ENCODE measurements at regions not wholly inside any gene's neighbourhood (a gene's known extent, or its start where the extent isn't known, plus 50 kb on each side); places are given as distances from the start of the nearest gene placed in this dataset.

- DNase-seq: no peak
Observed at GRCh38 chr6:156348424-156348823, 428.8 kb upstream of the ARID1B start.

DNA sequence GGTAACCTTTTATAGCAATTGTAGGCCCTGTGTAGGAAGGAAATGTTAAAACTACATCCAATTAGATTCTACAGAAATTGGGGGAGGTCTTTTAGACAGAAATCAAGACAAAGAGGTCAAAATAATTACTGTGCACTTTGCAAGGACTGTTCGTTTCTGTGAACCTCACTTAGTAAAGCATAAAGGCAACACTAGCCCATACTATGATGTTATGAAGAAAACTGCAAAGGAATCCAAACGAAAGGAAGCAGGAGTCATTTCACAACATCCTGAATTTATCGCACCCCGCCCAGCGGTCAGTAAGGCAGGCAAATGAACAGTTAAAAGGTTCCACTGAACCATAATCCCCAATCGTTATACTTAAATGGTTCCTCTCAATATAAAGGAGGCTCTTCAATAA lies 429.5 kb upstream of the ARID1B start:
- DNase-seq: no peak

DNA sequence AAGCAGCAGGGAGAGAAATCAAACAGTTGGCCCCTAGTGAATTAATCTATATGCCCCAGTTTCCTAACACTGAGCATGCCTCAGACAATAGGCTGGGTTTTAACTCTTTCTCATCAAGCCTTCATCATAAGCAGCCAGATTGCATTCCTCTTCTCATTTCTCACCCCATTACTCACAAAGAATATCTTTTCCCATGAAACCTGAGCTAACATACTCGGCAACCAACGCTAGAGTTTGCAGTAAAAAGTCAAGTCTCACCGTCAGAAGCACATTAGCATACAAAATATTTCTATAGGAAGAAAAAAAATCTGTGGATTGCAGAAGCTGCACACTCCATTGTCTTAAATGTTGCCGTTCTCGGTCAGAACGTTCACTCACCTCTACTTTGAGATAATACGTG lies 429.9 kb upstream of the ARID1B start:
- no peak for DNase-seq

DNA sequence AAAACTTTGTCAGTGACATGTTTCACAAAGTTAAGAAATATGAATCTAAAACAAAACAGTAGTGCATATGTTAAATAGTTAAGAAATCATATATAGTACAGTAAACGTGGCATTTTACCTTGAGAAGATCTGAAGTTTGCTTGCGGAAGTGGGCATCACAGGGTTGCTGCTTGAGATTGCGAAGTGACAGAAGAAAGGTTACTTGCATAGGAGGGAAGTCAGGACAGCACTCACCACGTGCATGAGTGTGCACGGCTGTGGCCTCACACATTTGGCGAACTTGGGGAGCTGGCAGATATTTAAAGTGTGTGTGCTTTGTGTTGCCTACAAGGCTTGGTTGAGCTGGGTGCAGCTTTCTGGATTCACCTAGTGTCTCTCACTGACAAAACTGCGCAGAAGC lies 431.5 kb upstream of the ARID1B start:
- DNase-seq: no peak

DNA sequence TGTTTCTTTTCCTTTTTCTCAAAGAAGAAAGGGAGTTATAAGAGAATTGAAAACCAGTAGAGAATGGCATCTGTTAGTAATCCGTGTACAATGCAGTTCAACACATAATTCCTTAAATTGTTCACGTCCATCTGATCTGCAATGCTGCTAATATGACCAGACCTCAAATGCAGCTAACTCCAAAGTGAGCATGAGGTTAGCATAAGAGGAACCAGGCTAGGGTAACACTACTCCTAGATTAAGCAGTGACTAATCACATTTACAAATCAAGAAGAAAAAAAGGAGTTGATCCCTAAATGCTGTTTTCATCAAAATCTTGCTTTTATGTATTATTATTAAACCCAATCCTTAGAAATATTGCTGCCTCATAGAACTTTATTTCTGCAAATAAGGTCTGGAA lies 432.7 kb upstream of the ARID1B start:
- no peak for DNase-seq

DNA sequence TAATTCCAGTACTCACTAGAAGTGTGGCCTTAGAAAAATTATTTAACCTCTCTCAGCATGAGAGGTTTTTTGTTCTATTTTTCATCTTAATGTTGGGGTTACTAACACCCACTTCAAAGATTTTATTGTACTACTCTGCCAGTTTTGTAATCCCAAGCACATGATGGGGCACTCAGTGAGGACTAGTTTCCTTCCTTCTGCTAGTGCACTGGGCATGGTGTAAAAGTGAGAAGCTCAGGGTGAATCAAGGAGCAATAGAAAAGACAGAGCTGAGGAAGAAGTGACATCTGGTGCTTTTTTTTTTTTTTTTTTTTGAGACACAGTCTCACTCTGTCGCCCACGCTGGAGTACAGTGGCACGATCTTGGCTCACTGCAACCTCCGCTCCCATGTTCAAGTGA lies 439.4 kb upstream of the ARID1B start:
- no peak for DNase-seq

GRCh38 chr6:156336733-156337132 lies 440.4 kb upstream of the ARID1B start:
- DNase-seq: no peak

DNA sequence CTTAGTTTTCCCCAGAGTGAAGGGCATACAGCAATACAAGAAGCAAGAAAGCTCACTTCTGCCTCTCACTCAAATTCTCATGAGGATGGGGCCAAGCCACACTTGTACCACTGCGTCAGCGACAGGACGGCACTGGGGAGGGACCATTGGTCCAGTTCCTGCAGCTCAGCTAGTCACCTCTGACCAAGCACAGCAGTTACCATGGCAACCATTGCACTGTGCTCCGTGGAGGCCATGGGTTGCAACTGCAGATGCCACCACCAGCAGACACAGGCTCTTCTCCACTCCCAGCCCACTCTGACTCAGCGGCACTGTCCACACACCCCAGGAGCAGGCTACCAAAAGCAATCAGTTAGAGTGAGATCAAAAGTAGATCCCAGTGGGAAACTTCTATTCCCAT lies 441.1 kb upstream of the ARID1B start:
- DNase-seq: no peak

GRCh38 chr6:156334966-156335365 lies 442.2 kb upstream of the ARID1B start:
- no peak for DNase-seq

DNA sequence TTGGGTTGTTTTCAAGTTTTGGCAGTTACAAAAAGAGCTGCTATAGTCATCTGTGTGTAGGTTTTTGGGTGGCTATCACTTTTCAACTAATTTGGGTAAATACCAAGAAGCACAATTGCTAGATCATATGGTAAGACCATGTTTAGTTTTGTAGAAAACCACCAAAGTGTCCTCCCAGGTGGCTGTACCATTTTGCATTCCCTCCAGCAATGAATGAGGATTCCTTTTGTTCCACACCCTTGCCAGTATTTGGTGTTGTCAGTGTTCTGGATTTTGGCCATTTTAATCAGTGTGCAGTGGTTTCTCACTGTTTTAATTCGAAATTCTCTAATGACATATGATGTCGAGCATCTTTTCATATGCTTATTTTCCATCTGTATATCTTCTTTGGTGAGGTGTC lies 457.5 kb upstream of the ARID1B start:
- DNase-seq: no peak

- no peak for DNase-seq
Observed at GRCh38 chr6:156316583-156317125, 460.5 kb upstream of the ARID1B start.

GRCh38 chr6:156315146-156315545 lies 462.0 kb upstream of the ARID1B start:
- no peak for DNase-seq

GRCh38 chr6:156313037-156313436 lies 464.1 kb upstream of the ARID1B start:
- DNase-seq: no peak

GRCh38 chr6:156311291-156311690 lies 465.9 kb upstream of the ARID1B start:
- no peak for DNase-seq

DNA sequence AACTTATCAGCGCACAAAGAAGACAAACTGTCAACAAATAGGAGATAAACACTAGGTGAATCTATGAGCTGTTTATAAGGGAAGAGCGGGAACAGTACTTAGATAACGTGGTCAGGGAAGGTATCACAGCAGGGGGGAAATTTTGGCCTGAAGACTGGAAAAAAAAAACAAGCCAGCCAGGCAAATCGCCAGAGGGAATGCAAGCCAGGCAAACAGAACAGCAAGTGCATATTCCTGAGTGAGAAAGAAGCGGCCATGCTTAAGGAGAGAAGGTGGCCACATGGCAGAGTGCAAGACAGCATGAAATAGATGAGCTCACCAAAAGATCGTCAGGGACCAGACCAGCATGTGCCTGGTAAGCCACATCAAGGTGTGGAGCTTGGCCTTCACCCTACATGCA lies 466.5 kb upstream of the ARID1B start:
- DNase-seq: no peak

- DNase-seq: no peak
Observed at GRCh38 chr6:156309017-156309416, 468.2 kb upstream of the ARID1B start.

- no peak for DNase-seq
Observed at GRCh38 chr6:156308604-156309003, 468.6 kb upstream of the ARID1B start.

- no peak for DNase-seq
Observed at GRCh38 chr6:156306531-156306930, 470.6 kb upstream of the ARID1B start.

DNA sequence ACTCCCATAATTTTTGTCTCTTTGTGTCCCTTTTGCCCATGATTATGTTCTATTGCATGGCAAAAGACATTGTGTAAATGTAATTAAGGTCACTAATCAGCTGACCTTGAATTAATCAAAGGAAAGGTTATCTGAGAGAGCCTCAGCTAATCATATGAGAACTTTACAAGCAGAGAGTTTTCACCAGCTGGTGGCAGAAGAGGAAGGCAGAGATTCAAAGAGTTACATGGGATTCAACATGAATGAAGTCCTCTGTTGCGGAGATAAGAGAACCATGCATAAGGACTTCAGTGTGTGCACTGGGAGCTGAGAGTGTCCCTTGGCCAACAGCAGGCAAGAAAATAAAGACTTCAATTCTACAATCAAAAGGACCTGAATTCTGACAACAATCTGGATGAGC lies 494.1 kb upstream of the ARID1B start:
- DNase-seq: no peak

GRCh38 chr6:156282087-156282486 lies 495.1 kb upstream of the ARID1B start:
- DNase-seq: no peak

DNA sequence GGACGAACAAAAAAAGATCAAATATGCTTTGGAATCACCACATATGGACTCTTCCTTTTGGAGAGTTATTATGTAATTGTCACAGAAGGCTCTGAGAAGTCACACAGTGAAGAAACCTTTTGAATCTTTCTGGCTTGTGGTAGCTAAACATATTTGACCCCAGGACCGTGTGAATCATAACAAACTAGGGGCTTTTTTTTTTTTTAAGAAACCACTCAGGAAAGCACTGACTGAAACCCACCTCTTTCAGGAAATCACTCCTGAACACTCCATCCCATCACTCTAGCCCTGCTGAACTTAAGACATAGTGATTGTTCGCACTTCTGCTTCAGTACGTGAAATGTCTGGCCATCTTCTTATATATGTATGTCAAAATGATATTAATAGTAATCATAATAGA lies 495.9 kb upstream of the ARID1B start:
- DNase-seq: no peak

- DNase-seq: no peak
Observed at GRCh38 chr6:156280065-156280464, 497.1 kb upstream of the ARID1B start.

GRCh38 chr6:156279261-156279969 lies 497.8 kb upstream of the ARID1B start:
- DNase-seq: no peak

DNA sequence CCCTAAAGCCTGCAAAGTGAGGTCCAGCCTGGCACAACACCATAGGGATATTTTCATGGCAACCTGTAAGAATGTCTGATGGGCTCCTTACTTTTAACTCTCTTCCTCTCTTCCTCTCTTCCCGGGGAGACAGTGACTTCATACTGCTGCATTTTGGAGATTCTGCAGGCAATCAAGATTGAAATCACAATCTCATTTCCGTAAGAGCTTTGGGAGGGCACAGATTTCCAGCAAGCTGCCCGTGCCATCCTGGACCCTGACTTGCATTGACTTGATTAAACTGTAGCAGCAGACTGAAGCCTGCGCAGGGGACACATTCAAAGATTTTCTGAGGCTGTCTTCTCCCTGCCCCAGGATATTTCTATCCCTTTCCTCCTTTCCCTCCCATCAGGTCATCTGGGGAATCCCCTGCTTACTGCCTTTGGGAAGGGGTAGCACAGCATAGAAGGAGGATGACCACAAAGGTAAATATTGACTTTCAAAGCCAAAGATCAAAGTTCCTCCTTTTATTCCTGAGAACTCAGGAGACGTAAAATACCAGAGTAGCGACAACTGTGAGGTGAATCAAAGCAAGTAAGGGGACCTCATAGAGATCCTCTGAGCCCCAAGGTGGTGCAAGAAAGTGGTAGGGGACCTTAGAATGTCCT lies 504.0 kb upstream of the ARID1B start:
- no peak for DNase-seq

All from T-helper 9 cell (primary cell).